Sigmoid colon (tissue), 6 donors: ENCODE measurements at regions not wholly inside any gene's neighbourhood (a gene's known extent, or its start where the extent isn't known, plus 50 kb on each side); places are given as distances from the start of the nearest gene placed in this dataset.

Experiments
- DNase-seq: peaks from one replicate; pipeline ENCODE4 v3.0.0-alpha.2; 2019
- H3K27ac ChIP-seq, 4 donors: fragments of 200-600 bp; sonication (generic); one replicate each; pipeline ENCODE4 v1.5.1; 2016 to 2019; ENCODE audit warnings: mild to moderate bottlenecking in 1 of 4
- H3K27me3 ChIP-seq, 3 donors: fragments of 200-600 bp; sonication (generic); one replicate each; pipeline ENCODE4 v1.5.1; 2019; ENCODE audit warnings: mild to moderate bottlenecking in 1 of 3
- H3K36me3 ChIP-seq, 4 donors: fragments of 200-600 bp; sonication (generic); one replicate each; pipeline ENCODE4 v1.5.1; 2016 to 2019
- H3K4me1 ChIP-seq, 4 donors: fragments of 200-600 bp; sonication (generic); one replicate each; pipeline ENCODE4 v1.5.1; 2017 to 2019
- H3K4me3 ChIP-seq, 4 donors: fragments of 200-600 bp; sonication (generic); one replicate each; pipeline ENCODE4 v1.5.1; 2017 to 2019; ENCODE audit warnings: mild to moderate bottlenecking in 2 of 4, moderate library complexity in 1 of 4
- H3K9me3 ChIP-seq, 4 donors: fragments of 200-600 bp in 3 of 4; sonication (generic) in 3 of 4; one replicate each; pipeline versions ENCODE4 v1.5.1 to v1.6.1; 2013 to 2019
- EP300 ChIP-seq, 4 donors: sonication (generic); formaldehyde crosslinking; IDR thresholded peaks; one replicate each; pipeline ENCODE4 v1.6.1; 2017; ENCODE audit warnings: antibody characterized with exemption in 4 of 4
- POLR2A ChIP-seq, 2 donors: fragments of 450-650 bp; IDR thresholded peaks; one replicate each; pipeline ENCODE4 v1.6.1; 2016; ENCODE audit warnings: antibody characterized with exemption in 2 of 2, mild to moderate bottlenecking in 2 of 2, moderate library complexity in 2 of 2
- POLR2AphosphoS5 ChIP-seq, 4 donors: sonication (generic); formaldehyde crosslinking; IDR thresholded peaks; one replicate each; pipeline ENCODE4 v1.6.1; 2017; ENCODE audit warnings: antibody characterized with exemption in 4 of 4
- WGBS, 2 donors: extraction: QIAGEN DNeasy Blood & Tissue Kit; methylation state at CpG; one replicate each; pipeline ENCODE4 v1.1.7; 2013; 5-methylcytosine and 5-hydroxymethylcytosine counted together
- intact Hi-C: fragments of 100-400 bp; cut with DNase I; formaldehyde crosslinking; loops from one replicate; pipeline ENCODE4 v1.15.1; 2023
- TF ChIP-seq, protein P1 (sequence below), 4 experiments: fragments of 450-650 bp in 3 of 4; fragments of 200-600 bp in 1 of 4; IDR thresholded peaks; one replicate each; pipeline ENCODE4 v1.5.1; 2016 to 2019; ENCODE audit warnings: antibody characterized with exemption in 4 of 4, mild to moderate bottlenecking in 3 of 4, moderate library complexity in 2 of 4
- donor health status: healthy with polysubstance abuse.
- donor health status: healthy.

DNA sequence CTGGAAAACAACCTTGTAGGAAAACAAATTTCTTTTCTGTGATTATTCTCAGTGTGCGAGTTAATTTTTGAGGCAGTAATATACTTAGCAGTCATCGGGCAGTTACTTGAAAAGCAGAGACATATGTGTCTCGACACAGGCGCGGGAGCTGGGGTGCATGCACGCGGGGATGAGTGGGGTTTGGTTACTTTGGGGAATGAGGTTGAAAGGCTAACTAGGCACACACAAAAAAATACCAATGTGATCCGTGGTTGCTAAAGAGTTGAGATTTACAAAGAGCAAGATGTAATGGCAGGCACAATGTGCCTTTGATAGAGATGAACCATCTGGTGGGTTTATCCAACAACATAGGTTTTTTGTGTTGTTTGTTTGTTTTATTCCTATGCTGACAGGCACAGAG is 703.8 kb upstream of the EEF2KMT start:
- no peak overlapping the region for H3K4me3 ChIP-seq
- DNase-seq: no peak
- intact Hi-C loops: no loop called here
- H3K27me3 ChIP-seq: no peaks in the 10 kb centered on the region
- H3K36me3 ChIP-seq: no peaks in the 10 kb centered on the region
- H3K4me1 ChIP-seq: no peaks in the 10 kb centered on the region
- H3K9me3 ChIP-seq: peaks cover 0 to 5% (median 1%) of the 10 kb centered on the region in 4 donors
- 93 to 96% methylated on average over 8 of the region's 8 CpGs for whole genome bisulfite sequencing, 2 donors
- TF ChIP-seq, protein P1, sequence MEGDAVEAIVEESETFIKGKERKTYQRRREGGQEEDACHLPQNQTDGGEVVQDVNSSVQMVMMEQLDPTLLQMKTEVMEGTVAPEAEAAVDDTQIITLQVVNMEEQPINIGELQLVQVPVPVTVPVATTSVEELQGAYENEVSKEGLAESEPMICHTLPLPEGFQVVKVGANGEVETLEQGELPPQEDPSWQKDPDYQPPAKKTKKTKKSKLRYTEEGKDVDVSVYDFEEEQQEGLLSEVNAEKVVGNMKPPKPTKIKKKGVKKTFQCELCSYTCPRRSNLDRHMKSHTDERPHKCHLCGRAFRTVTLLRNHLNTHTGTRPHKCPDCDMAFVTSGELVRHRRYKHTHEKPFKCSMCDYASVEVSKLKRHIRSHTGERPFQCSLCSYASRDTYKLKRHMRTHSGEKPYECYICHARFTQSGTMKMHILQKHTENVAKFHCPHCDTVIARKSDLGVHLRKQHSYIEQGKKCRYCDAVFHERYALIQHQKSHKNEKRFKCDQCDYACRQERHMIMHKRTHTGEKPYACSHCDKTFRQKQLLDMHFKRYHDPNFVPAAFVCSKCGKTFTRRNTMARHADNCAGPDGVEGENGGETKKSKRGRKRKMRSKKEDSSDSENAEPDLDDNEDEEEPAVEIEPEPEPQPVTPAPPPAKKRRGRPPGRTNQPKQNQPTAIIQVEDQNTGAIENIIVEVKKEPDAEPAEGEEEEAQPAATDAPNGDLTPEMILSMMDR (IDR thresholded peaks at IDR 0.05): no peak
- no peak for TF ChIP-seq POLR2A (IDR thresholded peaks at IDR 0.05)
- TF ChIP-seq POLR2AphosphoS5 (IDR thresholded peaks at IDR 0.05): no peak
- no peak for TF ChIP-seq EP300 (IDR thresholded peaks at IDR 0.05)
- H3K27ac ChIP-seq: no peak overlapping the region

DNA sequence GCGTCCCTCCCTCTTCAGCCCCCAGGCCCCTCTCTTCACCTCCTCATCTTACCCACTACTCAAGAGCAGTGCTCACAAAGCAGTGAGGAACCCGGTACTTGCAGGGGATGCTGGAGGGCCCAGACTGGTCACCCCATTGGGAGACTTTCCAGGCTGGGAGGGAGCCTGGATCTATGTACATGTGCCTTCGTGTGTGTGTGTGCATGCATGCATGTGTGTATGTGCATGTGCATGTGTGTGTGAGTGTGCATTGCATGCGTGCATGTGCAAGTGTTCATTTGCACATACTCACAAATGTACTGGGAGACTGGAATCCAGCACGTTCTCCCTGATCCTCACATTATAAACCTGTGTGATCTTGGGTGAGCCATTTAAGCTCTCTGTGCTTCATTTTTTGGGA is 696.0 kb upstream of the EEF2KMT start:
- no peaks in the 10 kb centered on the region for H3K36me3 ChIP-seq
- no peak for DNase-seq
- no peaks in the 10 kb centered on the region for H3K9me3 ChIP-seq
- intact Hi-C loops: no loop called here
- H3K27ac ChIP-seq: no peak overlapping the region
- WGBS, 2 donors: 75 to 89% methylated on average over 5 of the region's 5 CpGs
- no peaks in the 10 kb centered on the region for H3K27me3 ChIP-seq
- no peaks in the 10 kb centered on the region for H3K4me1 ChIP-seq
- no peak for TF ChIP-seq EP300 (IDR thresholded peaks at IDR 0.05)
- TF ChIP-seq POLR2A (IDR thresholded peaks at IDR 0.05): no peak
- TF ChIP-seq, protein P1 (IDR thresholded peaks at IDR 0.05): no peak
- no peak for TF ChIP-seq POLR2AphosphoS5 (IDR thresholded peaks at IDR 0.05)
- H3K4me3 ChIP-seq: no peak overlapping the region

DNA sequence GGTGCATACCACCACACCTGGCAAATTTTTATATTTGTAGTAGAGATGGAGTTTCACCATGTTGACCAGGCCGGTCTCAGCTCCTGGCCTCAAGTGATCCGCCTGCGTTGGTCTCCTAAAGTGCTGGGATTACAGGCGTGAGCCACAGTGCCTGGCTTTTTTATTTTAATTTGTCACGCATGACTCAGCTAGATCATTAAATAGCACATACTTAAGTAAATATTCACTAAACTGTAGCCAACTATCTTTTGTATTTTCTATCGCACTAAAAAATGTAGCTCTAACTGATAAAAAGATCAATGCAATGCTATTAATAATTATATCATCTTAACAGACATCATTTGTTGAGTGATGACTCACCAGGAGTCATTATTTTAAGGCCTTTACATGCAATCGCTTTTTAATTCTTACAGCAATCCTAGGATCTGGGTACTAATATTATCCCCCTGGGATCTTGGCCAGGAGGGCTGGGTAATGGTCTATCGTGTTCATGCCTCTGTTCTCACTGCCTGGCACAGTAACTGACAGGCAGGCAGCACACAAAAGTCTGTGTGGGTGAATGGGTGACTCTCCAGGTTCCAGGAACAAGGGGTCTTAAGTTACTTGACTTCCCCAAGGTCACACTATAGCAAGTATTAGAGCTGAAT is 693.5 kb upstream of the EEF2KMT start:
- DNase-seq: no peak
- no peaks in the 10 kb centered on the region for H3K9me3 ChIP-seq
- H3K27ac ChIP-seq: no peak overlapping the region
- TF ChIP-seq EP300 (IDR thresholded peaks at IDR 0.05): no peak
- no peak for TF ChIP-seq POLR2AphosphoS5 (IDR thresholded peaks at IDR 0.05)
- no peak for TF ChIP-seq POLR2A (IDR thresholded peaks at IDR 0.05)
- TF ChIP-seq, protein P1 (IDR thresholded peaks at IDR 0.05): no peak
- no peak overlapping the region for H3K4me3 ChIP-seq
- no peaks in the 10 kb centered on the region for H3K4me1 ChIP-seq
- WGBS, 2 donors: 79 to 86% methylated on average over 8 of the region's 8 CpGs
- H3K36me3 ChIP-seq: no peaks in the 10 kb centered on the region
- no peaks in the 10 kb centered on the region for H3K27me3 ChIP-seq
- intact Hi-C loops: no loop called here

DNA sequence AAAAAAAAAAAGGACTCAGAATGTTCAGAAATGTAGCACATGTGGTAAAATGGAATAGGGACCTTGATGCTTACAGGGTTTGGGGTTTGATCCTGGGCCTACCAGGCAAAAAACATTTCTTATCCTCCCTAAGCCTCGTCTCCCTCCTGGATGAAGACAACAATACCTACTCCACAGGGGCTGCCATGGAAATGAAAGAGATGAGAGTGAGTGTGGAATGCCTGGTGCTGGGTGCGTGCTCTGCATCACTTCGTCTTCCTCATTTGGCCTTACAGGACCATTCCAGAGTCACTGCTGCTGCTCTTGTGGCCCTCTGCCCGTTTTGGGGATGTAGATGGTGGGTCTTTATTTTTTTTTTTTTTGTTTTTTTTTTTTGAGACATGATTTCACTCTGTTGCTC is 692.9 kb upstream of the EEF2KMT start:
- no peaks in the 10 kb centered on the region for H3K9me3 ChIP-seq
- intact Hi-C loops: no loop called here
- H3K4me3 ChIP-seq: no peak overlapping the region
- 63 to 72% methylated on average over 4 of the region's 4 CpGs for WGBS, 2 donors
- no peak for DNase-seq
- H3K27ac ChIP-seq: no peak overlapping the region
- no peaks in the 10 kb centered on the region for H3K27me3 ChIP-seq
- H3K36me3 ChIP-seq: no peaks in the 10 kb centered on the region
- no peaks in the 10 kb centered on the region for H3K4me1 ChIP-seq
- TF ChIP-seq POLR2AphosphoS5 (IDR thresholded peaks at IDR 0.05) (no peak), EP300 (IDR thresholded peaks at IDR 0.05) (no peak), POLR2A (IDR thresholded peaks at IDR 0.05) (no peak)
- TF ChIP-seq, protein P1 (IDR thresholded peaks at IDR 0.05): no peak

DNA sequence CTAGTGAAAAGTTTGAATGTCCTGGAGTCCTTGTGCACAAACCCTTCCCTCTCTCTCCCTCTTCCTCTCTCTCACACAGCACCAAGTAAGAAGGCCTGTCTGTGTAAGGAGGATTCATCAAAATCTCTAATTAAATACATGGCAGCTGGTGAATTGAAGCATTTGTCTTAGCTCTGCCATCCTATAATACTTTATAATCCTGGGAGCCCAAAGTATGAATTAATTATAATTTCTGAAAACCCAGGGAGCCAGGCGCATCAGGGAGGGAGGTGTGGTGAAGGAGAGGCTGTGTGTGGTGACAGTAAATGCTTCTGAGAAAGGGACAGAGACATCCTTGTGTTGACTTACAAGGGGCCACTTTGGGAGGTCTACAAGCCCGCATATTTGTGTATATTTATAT is 691.4 kb upstream of the EEF2KMT start:
- H3K4me1 ChIP-seq: no peaks in the 10 kb centered on the region
- H3K4me3 ChIP-seq: no peak overlapping the region
- intact Hi-C loops: no loop called here
- no peak overlapping the region for H3K27ac ChIP-seq
- no peak for TF ChIP-seq EP300 (IDR thresholded peaks at IDR 0.05)
- TF ChIP-seq, protein P1 (IDR thresholded peaks at IDR 0.05): no peak
- DNase-seq: no peak
- no peaks in the 10 kb centered on the region for H3K9me3 ChIP-seq
- 89% methylated on average over 2 of the region's 2 CpGs for WGBS, 2 donors
- no peaks in the 10 kb centered on the region for H3K27me3 ChIP-seq
- H3K36me3 ChIP-seq: no peaks in the 10 kb centered on the region
